SK-N-SH (cell line): ENCODE measurements at regions not wholly inside any gene's neighbourhood (a gene's known extent, or its start where the extent isn't known, plus 50 kb on each side); places are given as distances from the start of the nearest gene placed in this dataset.

Experiments used
- EP300 ChIP-seq, 2 experiments: IDR thresholded peaks; 2 replicates each; pipeline versions ENCODE4 v1.4.0 to v1.6.1; 2012; ENCODE audit warnings: borderline replicate concordance in 1 of 2, low read depth in 1 of 2, low read length in 1 of 2
- EZH2phosphoT487 ChIP-seq: fragments of 200-600 bp; sonication (generic); IDR thresholded peaks from 2 replicates; pipeline ENCODE4 v1.6.1; 2017; ENCODE audit warnings: low read depth, mixed run types, mild to moderate bottlenecking, antibody characterized with exemption, moderate library complexity, borderline replicate concordance
- FOXM1 ChIP-seq: IDR thresholded peaks from 2 replicates; pipeline ENCODE4 v1.4.0; 2012; ENCODE audit warnings: low read depth, mild to moderate bottlenecking
- NFIC ChIP-seq: IDR thresholded peaks from 2 replicates; pipeline ENCODE4 v1.4.0; 2012; ENCODE audit warnings: borderline replicate concordance
- POLR2AphosphoS5 ChIP-seq: IDR thresholded peaks from 2 replicates; pipeline ENCODE4 v1.6.1; 2012; ENCODE audit warnings: low read depth, low read length
- RAD21 ChIP-seq: IDR thresholded peaks from 2 replicates; pipeline ENCODE4 v1.6.1; 2012; ENCODE audit warnings: mild to moderate bottlenecking, low read length
- TF ChIP-seq, protein P1 (sequence below): fragments of 200-600 bp; sonication (generic); IDR thresholded peaks from 2 replicates; pipeline ENCODE4 v1.6.1; 2017; ENCODE audit warnings: antibody characterized with exemption, mild to moderate bottlenecking, moderate library complexity
- TF ChIP-seq, protein P2 (sequence below): fragments of 150-350 bp; IDR thresholded peaks from 2 replicates; pipeline ENCODE4 v1.6.1; 2017; ENCODE audit warnings: antibody characterized with exemption, low read length, low read depth, borderline replicate concordance
- TF ChIP-seq, protein P3 (sequence below): IDR thresholded peaks from 2 replicates; pipeline ENCODE4 v1.4.0; 2012; ENCODE audit warnings: low read depth, borderline replicate concordance
- TF ChIP-seq, protein P4 (sequence below): IDR thresholded peaks from 2 replicates; pipeline ENCODE4 v1.4.0; 2012; ENCODE audit warnings: low read depth

DNA sequence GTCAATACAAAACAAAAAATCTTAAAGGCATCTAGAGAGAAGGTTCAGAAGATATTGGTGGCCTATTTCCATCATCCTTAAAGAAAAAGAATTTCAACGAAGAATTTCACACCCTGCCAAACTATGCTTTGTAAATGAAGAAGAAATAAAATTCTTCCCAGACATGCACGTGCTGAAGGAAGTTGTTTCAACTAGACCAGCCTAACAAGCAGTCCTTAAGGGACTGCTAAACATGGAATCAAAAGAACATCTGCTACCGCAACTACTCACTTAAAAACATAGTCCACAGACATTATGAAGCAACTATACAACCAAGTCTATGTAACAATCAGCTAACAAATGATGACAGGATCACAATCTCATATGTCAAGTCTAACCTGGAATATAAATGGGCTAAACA lies 584.9 kb upstream of the PTCHD4 start:
- TF ChIP-seq, protein P1, sequence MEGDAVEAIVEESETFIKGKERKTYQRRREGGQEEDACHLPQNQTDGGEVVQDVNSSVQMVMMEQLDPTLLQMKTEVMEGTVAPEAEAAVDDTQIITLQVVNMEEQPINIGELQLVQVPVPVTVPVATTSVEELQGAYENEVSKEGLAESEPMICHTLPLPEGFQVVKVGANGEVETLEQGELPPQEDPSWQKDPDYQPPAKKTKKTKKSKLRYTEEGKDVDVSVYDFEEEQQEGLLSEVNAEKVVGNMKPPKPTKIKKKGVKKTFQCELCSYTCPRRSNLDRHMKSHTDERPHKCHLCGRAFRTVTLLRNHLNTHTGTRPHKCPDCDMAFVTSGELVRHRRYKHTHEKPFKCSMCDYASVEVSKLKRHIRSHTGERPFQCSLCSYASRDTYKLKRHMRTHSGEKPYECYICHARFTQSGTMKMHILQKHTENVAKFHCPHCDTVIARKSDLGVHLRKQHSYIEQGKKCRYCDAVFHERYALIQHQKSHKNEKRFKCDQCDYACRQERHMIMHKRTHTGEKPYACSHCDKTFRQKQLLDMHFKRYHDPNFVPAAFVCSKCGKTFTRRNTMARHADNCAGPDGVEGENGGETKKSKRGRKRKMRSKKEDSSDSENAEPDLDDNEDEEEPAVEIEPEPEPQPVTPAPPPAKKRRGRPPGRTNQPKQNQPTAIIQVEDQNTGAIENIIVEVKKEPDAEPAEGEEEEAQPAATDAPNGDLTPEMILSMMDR = no peak
- no peak for TF ChIP-seq RAD21
- no peak for TF ChIP-seq POLR2AphosphoS5
- no peak for TF ChIP-seq EZH2phosphoT487
- TF ChIP-seq, protein P2, sequence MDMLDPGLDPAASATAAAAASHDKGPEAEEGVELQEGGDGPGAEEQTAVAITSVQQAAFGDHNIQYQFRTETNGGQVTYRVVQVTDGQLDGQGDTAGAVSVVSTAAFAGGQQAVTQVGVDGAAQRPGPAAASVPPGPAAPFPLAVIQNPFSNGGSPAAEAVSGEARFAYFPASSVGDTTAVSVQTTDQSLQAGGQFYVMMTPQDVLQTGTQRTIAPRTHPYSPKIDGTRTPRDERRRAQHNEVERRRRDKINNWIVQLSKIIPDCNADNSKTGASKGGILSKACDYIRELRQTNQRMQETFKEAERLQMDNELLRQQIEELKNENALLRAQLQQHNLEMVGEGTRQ = no peak
- no peak for TF ChIP-seq FOXM1
- TF ChIP-seq EP300 (IDR thresholded peaks at IDR 0.05; ENCODE audit: borderline replicate concordance in 1 of 2, low read depth in 1 of 2, low read length in 1 of 2) = no peak
- TF ChIP-seq NFIC = no peak
- TF ChIP-seq, protein P3, sequence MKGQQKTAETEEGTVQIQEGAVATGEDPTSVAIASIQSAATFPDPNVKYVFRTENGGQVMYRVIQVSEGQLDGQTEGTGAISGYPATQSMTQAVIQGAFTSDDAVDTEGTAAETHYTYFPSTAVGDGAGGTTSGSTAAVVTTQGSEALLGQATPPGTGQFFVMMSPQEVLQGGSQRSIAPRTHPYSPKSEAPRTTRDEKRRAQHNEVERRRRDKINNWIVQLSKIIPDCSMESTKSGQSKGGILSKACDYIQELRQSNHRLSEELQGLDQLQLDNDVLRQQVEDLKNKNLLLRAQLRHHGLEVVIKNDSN = no peak
- TF ChIP-seq, protein P4, sequence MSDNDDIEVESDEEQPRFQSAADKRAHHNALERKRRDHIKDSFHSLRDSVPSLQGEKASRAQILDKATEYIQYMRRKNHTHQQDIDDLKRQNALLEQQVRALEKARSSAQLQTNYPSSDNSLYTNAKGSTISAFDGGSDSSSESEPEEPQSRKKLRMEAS = no peak
